GM21381 (cell line): ENCODE measurements at regions not wholly inside any gene's neighbourhood (a gene's known extent, or its start where the extent isn't known, plus 50 kb on each side); places are given as distances from the start of the nearest gene placed in this dataset.

Experiments
- ATAC-seq: cut with Tn5 transposase; IDR thresholded peaks from one replicate; pipeline ENCODE4 v1.9.1; 2021; ENCODE audit warnings: mild to moderate bottlenecking, moderate library complexity; ENCODE audit not compliant: unreplicated experiment

GRCh38 chrX:21126661-21127060, 247.6 kb upstream of the CNKSR2 start:
- ATAC-seq, result no peak

- ATAC-seq, result no peak
Measured at GRCh38 chrX:21131346-21131745, 242.9 kb upstream of the CNKSR2 start.

DNA sequence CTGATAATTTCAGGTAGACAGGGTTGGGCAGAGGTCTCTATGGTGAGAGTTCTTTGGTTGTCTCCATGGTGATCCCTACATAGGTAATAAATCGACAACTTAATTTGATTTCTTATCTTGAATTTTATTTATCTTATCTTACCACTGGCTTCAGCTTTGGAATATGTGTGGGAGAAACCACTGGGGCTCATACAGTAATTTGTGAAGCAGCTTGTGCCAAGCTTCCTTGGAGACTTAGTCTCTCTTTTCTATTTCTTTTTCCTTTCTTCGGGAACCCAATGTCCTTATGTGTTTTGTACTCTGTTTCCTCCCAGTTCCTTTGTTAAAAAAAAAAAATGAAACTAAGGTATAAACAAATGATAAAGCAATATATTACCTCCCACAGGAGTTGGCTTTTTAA, 242.4 kb upstream of the CNKSR2 start:
- ATAC-seq, result no peak

DNA sequence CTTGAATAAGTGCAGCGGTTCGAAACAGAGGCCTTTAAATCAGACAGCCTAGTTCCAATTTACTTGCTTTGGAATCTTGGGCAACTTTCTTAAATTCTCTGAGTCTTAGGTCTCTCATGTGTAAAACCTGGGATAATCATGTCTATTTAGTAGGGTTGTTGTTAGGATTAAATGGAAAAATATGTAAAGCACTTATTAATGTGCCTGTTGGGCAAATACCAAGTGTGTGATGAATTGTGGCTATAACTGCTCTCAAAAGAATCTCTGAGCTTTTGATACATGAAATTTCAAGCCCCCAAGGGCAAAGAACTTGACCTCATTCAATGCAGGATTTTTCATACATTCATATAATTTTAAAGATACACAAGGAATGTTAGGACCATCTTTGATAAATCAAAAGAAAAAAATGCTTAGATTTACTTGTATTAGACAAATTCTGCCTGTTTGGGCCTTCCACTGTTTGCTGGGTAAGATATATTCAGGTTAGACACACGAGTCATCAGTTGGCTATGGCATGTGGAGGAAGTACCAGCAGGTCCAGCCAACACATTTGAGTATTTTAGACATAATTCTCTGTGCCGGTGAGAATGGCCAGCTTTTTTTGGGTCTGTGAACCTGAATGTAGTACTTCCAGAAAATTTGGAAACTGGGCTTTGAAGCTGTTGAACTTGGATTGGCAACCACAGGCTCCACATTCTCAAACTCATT, 241.4 kb upstream of the CNKSR2 start:
- no peak for ATAC-seq

GRCh38 chrX:21150208-21150607, 224.0 kb upstream of the CNKSR2 start:
- no peak for ATAC-seq

- ATAC-seq, result no peak
Measured at GRCh38 chrX:21151051-21151450, 223.2 kb upstream of the CNKSR2 start.

DNA sequence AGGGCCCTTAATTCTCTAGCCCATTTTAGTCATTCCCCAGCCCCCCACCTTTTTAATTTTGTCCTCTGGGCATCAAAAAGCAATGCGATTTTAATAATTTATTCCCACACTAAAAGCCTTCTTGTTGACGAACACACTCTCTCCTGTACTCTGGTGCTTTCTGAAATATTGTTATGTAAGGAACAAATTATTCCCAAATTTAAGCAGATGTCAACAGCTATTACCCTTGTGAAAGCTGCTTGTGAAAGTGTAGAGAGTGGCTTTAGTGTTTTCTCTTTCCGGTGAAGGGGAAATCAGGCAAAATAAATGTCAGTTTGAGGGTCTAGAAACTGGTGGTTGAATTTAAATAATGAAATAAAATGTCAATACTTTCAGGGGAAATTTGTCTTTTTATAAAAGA, 221.2 kb upstream of the CNKSR2 start:
- ATAC-seq, result no peak

- no peak for ATAC-seq
Measured at GRCh38 chrX:21153503-21153902, 220.7 kb upstream of the CNKSR2 start.

DNA sequence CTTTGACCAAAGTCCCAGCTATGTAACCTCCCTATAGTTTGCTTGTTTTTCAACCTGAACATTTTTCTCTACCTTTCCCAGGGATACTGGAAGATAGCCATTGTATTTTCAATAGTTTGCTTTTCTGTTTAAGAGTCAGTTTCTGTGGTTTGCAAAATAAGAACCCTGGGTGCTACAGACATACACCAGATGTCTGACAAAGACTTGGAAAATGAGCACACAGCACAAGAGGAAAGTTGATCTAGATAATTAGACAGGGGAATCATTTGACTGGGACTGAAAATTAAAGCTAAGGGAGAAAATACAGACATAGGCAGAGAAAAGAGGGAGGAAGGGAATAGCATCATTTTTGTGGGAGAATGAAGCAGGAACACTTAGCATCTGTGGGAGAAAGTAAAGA, 218.3 kb upstream of the CNKSR2 start:
- no peak for ATAC-seq

- no peak for ATAC-seq
Measured at GRCh38 chrX:21156632-21157031, 217.6 kb upstream of the CNKSR2 start.

DNA sequence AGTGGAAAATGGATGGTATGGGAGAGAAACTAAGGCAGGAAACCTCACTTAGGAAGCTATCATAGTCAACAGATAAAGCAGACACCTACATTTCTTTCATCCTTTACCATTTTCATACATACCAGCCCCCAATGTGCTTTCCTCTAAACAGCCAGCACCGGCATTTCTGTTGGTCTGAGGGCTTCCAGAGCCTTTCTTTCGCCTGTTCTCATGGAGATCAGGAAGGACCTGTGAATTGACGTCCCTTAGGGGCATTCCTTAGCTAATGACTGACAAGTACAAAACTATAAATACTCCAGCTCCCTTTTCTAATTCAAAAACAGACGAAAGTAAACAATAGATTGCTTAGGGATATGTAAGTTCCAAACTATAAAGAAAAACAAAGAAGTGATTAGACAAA, 215.5 kb upstream of the CNKSR2 start:
- no peak for ATAC-seq

- ATAC-seq, result no peak
Measured at GRCh38 chrX:21166272-21166982, 207.8 kb upstream of the CNKSR2 start.

DNA sequence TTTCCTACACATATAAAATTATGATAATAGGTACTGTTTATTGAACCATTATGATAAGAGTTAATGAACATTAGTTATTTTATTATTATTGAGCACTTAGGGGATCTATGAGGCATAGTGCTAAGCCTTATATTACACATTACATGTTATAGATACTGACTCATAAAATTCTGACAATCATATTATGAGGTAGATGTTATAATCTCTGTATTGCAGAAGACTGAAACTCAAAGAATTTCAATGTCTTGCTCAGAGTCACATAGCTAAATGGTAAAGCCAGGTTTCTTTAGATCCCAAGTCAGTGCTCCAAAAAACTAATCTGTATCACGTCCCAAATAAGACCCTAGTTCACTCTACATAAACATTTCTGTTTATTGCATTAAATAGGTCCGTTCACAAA, 207.2 kb upstream of the CNKSR2 start:
- no peak for ATAC-seq

GRCh38 chrX:21167494-21167893, 206.7 kb upstream of the CNKSR2 start:
- ATAC-seq, result no peak

DNA sequence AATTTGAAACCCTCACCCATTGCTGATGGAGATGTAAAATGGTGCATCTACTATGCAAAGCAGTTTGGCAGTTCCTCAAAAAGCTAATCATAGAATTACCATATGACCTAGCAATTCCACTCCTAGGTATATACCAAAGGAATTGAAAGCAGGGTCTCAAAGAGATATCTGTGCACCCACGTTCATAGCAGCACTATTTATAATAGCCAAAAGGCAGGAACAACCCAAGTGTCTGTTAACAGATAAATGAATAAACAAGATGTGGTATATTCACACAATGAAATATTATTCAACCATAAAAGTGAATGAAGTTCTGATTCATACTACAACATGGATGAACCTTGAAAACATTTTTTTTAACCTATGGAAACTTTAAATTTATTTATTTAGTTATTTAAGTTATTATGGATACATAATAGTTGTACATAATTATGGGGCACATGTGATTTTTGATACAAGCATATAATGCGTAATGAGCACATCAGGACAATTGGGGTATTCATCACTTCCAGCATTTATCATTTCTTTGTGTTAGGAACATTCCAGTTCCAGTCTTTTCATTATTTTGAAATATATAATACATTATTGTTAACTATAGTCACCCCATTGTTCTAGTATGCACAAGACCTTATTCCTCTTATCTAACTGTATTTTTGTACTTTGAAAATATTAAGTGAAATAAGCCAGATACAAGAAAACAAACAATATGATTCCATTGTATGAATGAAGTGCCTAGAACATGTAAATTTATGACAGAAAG, 205.6 kb upstream of the CNKSR2 start:
- no peak for ATAC-seq

DNA sequence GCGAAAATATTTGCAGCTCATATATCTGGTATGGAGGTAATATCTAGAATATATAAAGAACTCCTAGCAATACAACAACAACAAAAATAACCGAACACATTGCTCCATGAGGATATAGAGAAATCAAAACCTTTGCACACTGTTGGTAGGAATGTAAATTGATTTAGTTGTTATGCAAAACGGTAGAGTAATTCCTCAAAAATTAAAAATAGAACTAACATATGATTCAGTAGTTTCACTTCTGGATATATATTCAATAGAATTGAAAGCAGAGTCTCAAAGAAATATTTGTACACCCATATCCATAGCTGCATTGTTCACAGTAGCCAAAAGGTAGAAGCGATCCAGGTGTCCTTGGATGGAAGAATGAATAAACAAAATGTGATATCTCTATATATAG, 203.0 kb upstream of the CNKSR2 start:
- no peak for ATAC-seq

DNA sequence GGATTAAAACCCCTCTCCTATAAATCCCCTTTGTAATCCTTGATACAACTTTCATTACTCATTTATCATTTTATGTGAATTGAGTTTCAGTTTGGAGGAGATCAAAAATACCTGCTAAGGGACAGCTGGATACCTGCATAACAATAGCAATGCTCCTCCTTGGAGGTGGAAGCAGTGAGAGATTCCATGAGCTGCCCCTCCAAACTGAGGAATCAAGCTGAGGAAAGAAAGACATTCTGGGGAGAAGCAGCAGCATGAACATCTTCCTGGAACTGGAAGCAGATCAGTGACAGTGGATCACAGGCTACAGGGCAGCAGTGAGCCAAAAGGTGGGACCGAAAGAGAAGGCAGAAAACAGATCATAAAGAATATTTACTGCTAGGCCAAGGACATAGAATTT, 199.8 kb upstream of the CNKSR2 start:
- no peak for ATAC-seq

- ATAC-seq, result no peak
Measured at GRCh38 chrX:21176921-21177571, 197.2 kb upstream of the CNKSR2 start.

GRCh38 chrX:21181232-21181853, 192.9 kb upstream of the CNKSR2 start:
- no peak for ATAC-seq

- no peak for ATAC-seq
Measured at GRCh38 chrX:21193196-21193595, 181.0 kb upstream of the CNKSR2 start.

DNA sequence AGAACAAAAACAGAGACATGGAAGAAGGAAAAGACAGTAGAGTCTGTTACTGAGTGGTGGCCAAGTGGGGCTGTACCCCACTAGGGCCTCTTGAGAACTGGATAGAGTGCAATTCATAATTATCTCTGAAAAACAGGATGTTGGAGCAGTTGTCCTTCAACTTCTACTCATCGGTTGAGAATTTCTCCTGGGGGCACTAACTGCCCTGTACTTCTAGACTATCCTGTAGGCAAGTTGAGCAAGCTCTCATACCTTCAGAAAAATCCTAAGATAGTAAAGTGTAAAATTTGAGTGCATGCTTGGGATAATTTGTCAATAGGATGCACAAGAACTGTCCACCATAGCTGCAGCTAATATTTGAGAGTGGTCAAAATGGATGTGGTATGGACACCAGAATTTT, 179.7 kb upstream of the CNKSR2 start:
- ATAC-seq, result no peak
